Neural cell (in vitro differentiated cells): ENCODE measurements at regions not wholly inside any gene's neighbourhood (a gene's known extent, or its start where the extent isn't known, plus 50 kb on each side); places are given as distances from the start of the nearest gene placed in this dataset.

Experiments used
- H2AFZ ChIP-seq: fragments of 200-600, 300-800 bp; sonication (generic), shearing (Covaris generic); 2 replicates; pipeline ENCODE4 v1.6.0; 2014; ENCODE audit warnings: low read depth, mild to moderate bottlenecking, antibody characterized with exemption, low read length, moderate library complexity
- H3F3A ChIP-seq: fragments of 200-600 bp; shearing (Covaris generic); 2 replicates; pipeline ENCODE4 v1.6.1; 2016; ENCODE audit warnings: mild to moderate bottlenecking, moderate library complexity, mixed read lengths, antibody characterized with exemption, low read length; ENCODE audit not compliant: insufficient read depth, poor library complexity, severe bottlenecking
- H3K27ac ChIP-seq: fragments of 200-600, 300-800 bp; sonication (generic), shearing (Covaris generic); 2 replicates; pipeline ENCODE4 v1.5.1; 2014; ENCODE audit warnings: mild to moderate bottlenecking, low read length, moderate library complexity
- H3K27me3 ChIP-seq: fragments of 300-800, 200-600 bp; sonication (generic), shearing (Covaris generic); 2 replicates; pipeline ENCODE4 v1.6.0; 2014; ENCODE audit warnings: mild to moderate bottlenecking, low read depth, low read length, moderate library complexity; ENCODE audit not compliant: insufficient read depth
- H3K36me3 ChIP-seq: fragments of 300-800, 200-600 bp; sonication (generic), shearing (Covaris generic); 2 replicates; pipeline ENCODE4 v1.5.1; 2014; ENCODE audit warnings: mild to moderate bottlenecking, antibody characterized with exemption, low read length, moderate library complexity; ENCODE audit not compliant: insufficient read depth
- H3K4me2 ChIP-seq: fragments of 300-800, 200-600 bp; sonication (generic), shearing (Covaris generic); 2 replicates; pipeline ENCODE4 v1.6.0; 2014; ENCODE audit warnings: mild to moderate bottlenecking, low read length
- H3K4me3 ChIP-seq: fragments of 300-800, 200-600 bp; sonication (generic), shearing (Covaris generic); 2 replicates; pipeline ENCODE4 v1.5.1; 2014; ENCODE audit warnings: mild to moderate bottlenecking, low read length, moderate library complexity
- H3K79me2 ChIP-seq: fragments of 200-600 bp; shearing (Covaris generic); replicated peaks from 2 replicates; pipeline ENCODE4 v1.6.0; 2014; ENCODE audit warnings: mild to moderate bottlenecking, low read length, moderate library complexity; ENCODE audit not compliant: insufficient read depth
- H3K9ac ChIP-seq: fragments of 300-800, 200-600 bp; sonication (generic), shearing (Covaris generic); 2 replicates; pipeline ENCODE4 v1.6.1; 2016; ENCODE audit warnings: mild to moderate bottlenecking, low read length, mixed read lengths
- H3K9me2 ChIP-seq: fragments of 200-600 bp; shearing (Covaris generic); 2 replicates; pipeline ENCODE4 v1.6.1; 2016; ENCODE audit warnings: mild to moderate bottlenecking, low read length, mixed read lengths; ENCODE audit not compliant: insufficient read depth
- H3K9me3 ChIP-seq: fragments of 200-600, 300-800 bp; sonication (generic), shearing (Covaris generic); 2 replicates; pipeline ENCODE4 v1.6.1; 2016; ENCODE audit warnings: mild to moderate bottlenecking, mixed run types, low read length, moderate library complexity, mixed read lengths
- H4K20me1 ChIP-seq: fragments of 200-600 bp; shearing (Covaris generic); 2 replicates; pipeline ENCODE4 v1.6.1; 2016; ENCODE audit warnings: mild to moderate bottlenecking, mixed run types; ENCODE audit not compliant: insufficient read depth
- CTCF ChIP-seq: fragments of 450-650 bp; IDR thresholded peaks from 2 replicates; pipeline ENCODE4 v1.5.1; 2014; ENCODE audit warnings: antibody characterized with exemption, mild to moderate bottlenecking, moderate library complexity; ENCODE audit not compliant: poor library complexity, severe bottlenecking
- EP300 ChIP-seq: fragments of 450-650 bp; conservative IDR thresholded peaks from 2 replicates; pipeline ENCODE4 v1.6.1; 2014; ENCODE audit warnings: antibody characterized with exemption, mild to moderate bottlenecking, moderate library complexity; ENCODE audit not compliant: poor library complexity, severe bottlenecking
- EZH2 ChIP-seq: fragments of 200-600, 300-800 bp; shearing (Covaris generic), sonication (generic); IDR thresholded peaks from 2 replicates; pipeline ENCODE4 v1.6.1; 2014; ENCODE audit warnings: antibody characterized with exemption, low read length, borderline replicate concordance, mild to moderate bottlenecking; ENCODE audit not compliant: insufficient read depth, poor library complexity, severe bottlenecking
- MXI1 ChIP-seq: fragments of 450-650 bp; conservative IDR thresholded peaks from 2 replicates; pipeline ENCODE4 v1.6.1; 2014; ENCODE audit warnings: antibody characterized with exemption, mild to moderate bottlenecking; ENCODE audit not compliant: poor library complexity, severe bottlenecking
- POLR2AphosphoS5 ChIP-seq: IDR thresholded peaks from 2 replicates; pipeline ENCODE4 v1.6.1; 2012
- RAD21 ChIP-seq: fragments of 450-650 bp; conservative IDR thresholded peaks from 2 replicates; pipeline ENCODE4 v1.6.1; 2014; ENCODE audit warnings: antibody characterized with exemption, mild to moderate bottlenecking, moderate library complexity
- REST ChIP-seq: IDR thresholded peaks from 2 replicates; pipeline ENCODE4 v1.6.1; 2012; ENCODE audit warnings: borderline replicate concordance
- SMC3 ChIP-seq: fragments of 450-650 bp; conservative IDR thresholded peaks from 2 replicates; pipeline ENCODE4 v1.6.1; 2014; ENCODE audit warnings: antibody characterized with exemption, mild to moderate bottlenecking, moderate library complexity; ENCODE audit not compliant: poor library complexity
- TAF1 ChIP-seq: IDR thresholded peaks from 2 replicates; pipeline ENCODE4 v1.6.1; 2012; ENCODE audit warnings: low read depth

- TF ChIP-seq EP300 (no peak), TAF1 (no peak), MXI1 (no peak), POLR2AphosphoS5 (no peak)
- Histone ChIP-seq H3K9ac (no peak overlapping the region), H4K20me1 (no peaks in the 10 kb centered on the region), H3K27ac (no peak overlapping the region), H3K9me2 (no peaks in the 10 kb centered on the region), H3F3A (no peaks in the 10 kb centered on the region), H3K36me3 (no peaks in the 10 kb centered on the region), H3K4me3 (no peak overlapping the region), H3K27me3 (no peaks in the 10 kb centered on the region), H3K9me3 (no peaks in the 10 kb centered on the region), H2AFZ (no peak overlapping the region), H3K4me2 (no peak overlapping the region), H3K79me2 (no peaks in the 10 kb centered on the region)
Observed at GRCh38 chr6:170182093-170182780, 108.6 kb downstream of the DLL1 start.

- Histone ChIP-seq H3F3A (no peaks in the 10 kb centered on the region), H2AFZ (no peak overlapping the region), H3K9me3 (no peaks in the 10 kb centered on the region), H3K27me3 (no peaks in the 10 kb centered on the region), H3K9me2 (no peaks in the 10 kb centered on the region), H4K20me1 (no peaks in the 10 kb centered on the region), H3K4me3 (no peak overlapping the region), H3K36me3 (no peaks in the 10 kb centered on the region), H3K4me2 (no peak overlapping the region), H3K79me2 (no peaks in the 10 kb centered on the region), H3K9ac (no peak overlapping the region), H3K27ac (no peak overlapping the region)
- TF ChIP-seq POLR2AphosphoS5, result no peak
- no peak for TF ChIP-seq REST
- TF ChIP-seq SMC3, result no peak
- no peak for TF ChIP-seq RAD21
- TF ChIP-seq EZH2, result no peak
- TF ChIP-seq TAF1, result no peak
- no peak for TF ChIP-seq MXI1
- no peak for TF ChIP-seq EP300
- TF ChIP-seq CTCF, result no peak
Observed at GRCh38 chr6:170181338-170181690, 109.6 kb downstream of the DLL1 start.
